ENCODE measurements at regions not wholly inside any gene's neighbourhood (a gene's known extent, or its start where the extent isn't known, plus 50 kb on each side); places are given as distances from the start of the nearest gene placed in this dataset.
"Not testable (repeated sequence)": the region's sequence is repeated elsewhere in the genome, so short reads cannot be mapped to it uniquely, and the experiment has no call there.

DNA sequence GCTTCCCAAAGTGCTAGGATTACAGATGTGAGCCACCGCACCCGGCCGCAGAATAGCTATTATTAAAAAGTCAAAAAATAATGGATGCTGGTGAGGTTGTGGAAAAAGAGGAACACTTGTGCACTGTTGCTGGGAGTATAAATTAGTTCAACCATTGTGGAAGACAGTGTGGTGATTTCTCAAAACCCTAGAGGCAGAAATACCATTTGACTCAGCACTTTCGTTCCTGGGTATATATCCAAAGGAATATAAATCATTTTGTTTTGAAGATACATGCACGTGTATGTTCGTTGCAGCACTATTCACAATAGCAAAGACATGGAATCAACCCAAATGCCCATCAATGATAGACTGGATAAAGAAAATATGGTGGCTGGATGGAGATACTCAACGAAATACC, 132.1 kb upstream of the MED13 start:
- not testable (repeated sequence) for DNase-seq (ENCODE audit: low spot score)

GRCh38 chr17:62196587-62196986, 131.5 kb upstream of the MED13 start:
- not testable (repeated sequence) for DNase-seq (ENCODE audit: low spot score)

DNA sequence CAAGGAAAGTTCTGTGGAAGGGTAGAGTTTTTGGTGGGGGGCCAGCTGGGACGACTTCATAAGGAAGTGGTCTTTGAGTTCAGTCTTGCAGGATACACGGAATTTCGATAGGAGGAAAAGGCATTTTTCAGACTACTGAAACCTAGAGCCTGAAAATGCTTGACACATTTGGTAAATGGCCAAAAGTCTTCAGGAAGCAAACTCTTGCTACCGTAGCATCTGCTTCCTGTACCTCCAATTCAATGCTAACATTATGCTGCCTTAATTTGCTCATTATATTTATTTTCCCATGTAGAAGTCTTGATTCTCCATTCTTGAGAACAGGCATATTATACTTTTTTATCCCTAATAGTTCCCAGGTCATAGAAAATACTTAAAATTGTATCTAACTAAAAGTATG, 129.3 kb upstream of the MED13 start:
- no peak for DNase-seq (ENCODE audit: low spot score)

GRCh38 chr17:62193249-62193648, 128.2 kb upstream of the MED13 start:
- DNase-seq (ENCODE audit: low spot score): no peak

DNA sequence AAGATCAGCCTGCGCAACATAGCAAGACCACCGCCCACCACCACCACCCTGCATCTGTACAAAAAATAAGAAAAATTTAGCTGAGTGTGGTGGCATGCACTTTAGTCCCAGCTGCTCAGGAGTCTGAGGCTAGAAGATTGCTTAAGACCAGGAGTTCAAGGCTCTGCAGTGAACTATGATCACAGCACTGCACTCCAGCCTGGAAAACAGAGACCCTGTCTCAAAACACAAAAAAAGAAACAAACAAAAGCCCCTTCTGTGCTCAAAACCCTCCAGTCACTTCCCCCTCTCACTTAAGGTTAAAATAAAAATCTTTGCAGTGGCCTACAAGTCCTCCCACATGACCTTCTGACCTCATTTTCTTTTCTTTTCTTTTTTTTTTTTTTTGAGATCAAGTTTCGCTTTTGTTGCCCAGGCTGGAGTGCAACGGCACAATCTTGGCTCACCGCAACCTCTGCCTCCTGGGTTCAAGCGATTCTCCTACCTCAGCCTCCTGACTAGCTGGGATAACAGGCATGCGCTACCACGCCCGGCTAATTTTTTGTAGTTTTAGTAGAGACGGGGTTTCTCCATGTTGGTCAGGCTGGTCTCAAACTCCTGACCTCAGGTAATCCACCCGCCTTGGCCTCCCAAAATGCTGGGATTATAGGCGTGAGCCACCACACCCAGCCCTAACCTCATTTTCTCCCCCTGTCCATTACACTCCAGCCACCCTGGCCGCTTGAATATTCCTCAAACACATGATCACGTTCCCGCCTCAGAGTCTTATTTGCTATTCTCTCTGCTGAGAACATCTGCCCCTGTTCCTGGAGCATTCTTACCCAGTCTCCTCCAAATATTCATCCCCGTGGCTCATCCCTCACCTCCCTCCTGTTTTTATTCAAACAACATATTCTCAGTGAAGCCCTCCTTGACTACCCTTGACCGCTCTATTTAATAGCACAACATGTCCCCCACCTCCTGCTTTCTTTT, 126.6 kb upstream of the MED13 start:
- no peak for DNase-seq (ENCODE audit: low spot score)

GRCh38 chr17:62189377-62189776, 124.3 kb upstream of the MED13 start:
- DNase-seq (ENCODE audit: low spot score): no peak

GRCh38 chr17:62188713-62189112, 123.6 kb upstream of the MED13 start:
- no peak for DNase-seq (ENCODE audit: low spot score)

- DNase-seq (ENCODE audit: low spot score): no peak
Measured at GRCh38 chr17:62187681-62188080, 122.6 kb upstream of the MED13 start.

DNA sequence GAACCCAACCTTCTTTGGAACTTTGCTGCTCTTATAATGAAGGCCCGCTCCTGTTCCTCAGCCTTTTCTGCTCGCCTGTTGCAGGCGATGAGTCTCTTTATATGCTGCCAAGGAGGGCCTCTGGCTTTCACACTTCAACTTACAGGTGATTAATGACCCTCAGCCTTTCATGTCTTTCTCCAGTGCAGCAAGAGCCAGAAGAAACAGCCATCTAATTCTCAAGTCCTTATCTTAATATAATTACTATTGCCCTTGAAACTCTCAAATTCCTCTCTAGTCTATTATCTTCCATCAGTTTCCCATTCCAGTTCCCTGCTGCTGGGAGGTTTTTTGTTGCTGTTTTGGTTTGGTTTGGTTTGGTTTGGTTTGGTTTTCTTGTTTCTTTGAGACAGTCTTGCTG, 121.8 kb upstream of the MED13 start:
- peak; percentile 58 for DNase-seq (ENCODE audit: low spot score)

DNA sequence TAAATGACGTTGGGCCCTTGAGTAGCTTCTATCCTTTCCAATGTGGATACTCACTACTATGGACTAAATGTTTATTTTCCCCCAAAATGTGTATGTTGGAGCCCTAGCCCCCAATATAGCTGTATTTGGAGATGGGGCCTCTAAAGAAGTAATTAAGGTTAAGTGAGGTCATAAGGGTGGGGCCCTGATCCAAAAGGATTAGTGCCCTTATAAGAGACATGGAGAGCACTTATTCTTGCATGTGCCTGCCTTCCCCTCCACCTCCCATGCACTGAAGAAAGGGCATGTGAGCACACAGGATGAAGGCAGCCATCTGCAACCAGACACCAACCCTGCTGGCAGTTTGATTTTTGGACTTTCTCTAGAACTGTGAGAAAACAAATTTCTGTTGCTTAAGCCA, 115.7 kb upstream of the MED13 start:
- no peak for DNase-seq (ENCODE audit: low spot score)

DNA sequence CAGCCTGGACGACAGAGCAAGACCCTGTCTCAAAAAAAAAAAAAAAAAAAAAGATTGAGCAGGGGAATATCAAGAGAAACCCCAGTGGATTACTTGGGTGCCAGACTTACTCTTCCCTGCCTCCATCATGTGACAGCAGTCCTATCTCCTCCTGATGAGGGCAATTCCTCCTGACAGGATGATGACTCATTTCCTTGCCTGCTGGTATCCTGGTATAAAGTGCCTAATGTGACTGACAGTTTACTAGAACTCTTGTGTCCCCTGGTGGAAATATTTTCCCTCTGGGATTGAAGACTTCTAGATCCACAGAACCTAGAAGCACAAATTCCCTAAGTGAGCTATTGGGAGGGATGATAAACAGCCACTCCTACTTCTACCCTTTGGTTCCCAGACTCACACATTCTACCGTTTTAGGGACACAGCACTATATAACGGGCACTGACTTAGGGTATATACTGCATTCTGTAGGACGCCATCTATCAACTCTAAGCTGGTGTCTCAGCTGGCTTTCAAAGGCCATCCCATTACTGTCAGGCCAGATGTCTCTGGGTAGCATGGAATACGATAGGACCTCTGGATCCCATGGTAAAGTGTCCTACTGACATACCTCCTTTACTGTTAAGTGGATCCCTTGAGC, 114.6 kb upstream of the MED13 start:
- DNase-seq (ENCODE audit: low spot score): no peak

DNA sequence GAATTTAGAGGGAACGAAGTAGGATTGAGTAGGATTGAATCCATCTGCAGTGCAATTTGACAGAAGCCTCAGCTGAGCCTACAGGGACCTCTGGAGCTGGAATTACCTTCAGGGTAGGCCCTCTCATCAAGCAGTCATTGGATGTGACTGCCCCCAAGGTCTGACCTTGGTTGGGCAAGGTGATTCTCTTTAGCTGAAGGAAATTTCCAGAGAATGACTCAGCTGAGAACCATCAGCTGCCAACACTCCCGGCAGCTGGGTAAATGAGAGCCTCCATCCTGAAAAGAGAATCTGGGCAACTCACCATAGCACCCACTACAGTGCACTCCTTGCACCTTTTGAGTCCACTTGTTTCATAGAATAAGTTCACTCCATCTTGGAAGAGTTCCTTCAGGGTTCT, 113.5 kb upstream of the MED13 start:
- no peak for DNase-seq (ENCODE audit: low spot score)

DNA sequence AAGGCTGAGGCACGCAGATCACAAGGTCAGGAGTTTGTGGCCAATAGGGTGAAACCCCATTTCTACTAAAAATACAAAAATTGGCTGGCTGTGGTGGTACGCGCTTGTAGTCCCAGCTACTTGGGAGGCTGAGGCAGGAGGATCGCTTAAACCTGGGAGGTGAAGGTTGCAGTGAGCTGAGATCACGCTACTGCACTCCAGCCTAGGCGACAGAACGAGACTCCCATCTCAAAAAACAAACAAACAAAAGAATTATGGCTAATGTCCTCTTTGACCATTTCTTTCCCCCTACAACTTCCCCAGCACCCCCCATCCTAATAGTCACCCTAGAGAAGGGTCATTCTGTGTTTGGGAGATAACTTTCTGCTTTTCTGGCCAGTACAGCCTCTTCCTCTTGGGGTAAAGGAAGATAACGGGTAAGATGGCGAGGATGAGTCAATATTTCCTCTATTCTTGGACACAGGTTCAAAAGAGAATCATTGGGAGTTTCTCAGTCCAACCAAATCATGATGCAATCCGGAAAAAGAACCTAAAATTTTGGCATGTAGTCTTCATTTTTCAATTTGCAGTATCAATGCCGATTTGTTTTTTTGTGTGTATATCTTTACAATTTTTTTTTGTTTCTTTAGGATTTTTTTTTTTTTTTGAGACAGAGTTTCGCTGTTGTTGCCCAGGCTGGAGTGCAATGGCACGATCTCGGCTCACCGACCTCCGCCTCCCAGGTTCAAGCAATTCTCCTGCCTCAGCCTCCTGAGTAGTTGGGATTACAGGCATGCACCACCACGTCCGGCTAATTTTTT, 107.6 kb upstream of the MED13 start:
- no peak for DNase-seq (ENCODE audit: low spot score)

DNA sequence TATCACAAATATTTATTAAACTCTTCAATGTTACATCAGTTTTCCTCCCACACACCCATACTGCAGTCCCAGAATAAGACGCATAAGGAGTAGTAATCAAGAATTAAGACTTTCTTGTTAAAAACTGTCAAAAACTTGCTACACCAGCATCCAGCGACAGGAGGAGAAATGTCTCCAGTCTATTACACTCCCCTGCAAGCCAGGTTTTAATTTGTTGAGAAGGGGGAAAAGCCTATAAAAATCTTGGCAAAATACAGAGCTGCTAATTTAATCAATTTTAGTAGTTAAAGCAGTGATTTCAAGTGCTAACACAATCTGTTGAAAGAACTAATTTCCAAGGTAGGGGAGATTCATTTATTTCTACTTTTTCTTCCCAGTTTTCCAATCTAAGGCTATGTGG, 102.0 kb upstream of the MED13 start:
- no peak for DNase-seq (ENCODE audit: low spot score)

- no peak for DNase-seq (ENCODE audit: low spot score)
Measured at GRCh38 chr17:62164747-62165722, 100.0 kb upstream of the MED13 start.

DNA sequence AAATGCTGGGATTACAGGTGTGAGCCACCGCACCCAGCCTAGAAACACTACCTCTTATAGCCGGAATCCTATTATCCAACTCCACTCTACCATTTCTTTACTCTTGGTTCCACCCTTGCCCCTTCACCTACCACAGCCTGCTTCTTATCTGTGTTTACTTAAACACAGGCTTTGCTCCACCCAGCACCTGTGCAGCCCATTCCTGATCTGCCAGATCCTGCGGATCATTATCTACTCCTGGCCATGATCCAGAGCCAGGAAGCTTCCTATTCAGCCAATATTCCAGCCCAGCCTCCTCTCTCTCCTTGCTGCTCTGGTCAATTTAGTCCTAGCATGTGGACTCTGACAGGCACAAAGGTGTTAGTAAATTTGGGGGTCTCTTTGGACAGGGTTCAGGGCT, 98.8 kb upstream of the MED13 start:
- DNase-seq (ENCODE audit: low spot score): no peak

GRCh38 chr17:62162898-62163297, 97.8 kb upstream of the MED13 start:
- no peak for DNase-seq (ENCODE audit: low spot score)

DNA sequence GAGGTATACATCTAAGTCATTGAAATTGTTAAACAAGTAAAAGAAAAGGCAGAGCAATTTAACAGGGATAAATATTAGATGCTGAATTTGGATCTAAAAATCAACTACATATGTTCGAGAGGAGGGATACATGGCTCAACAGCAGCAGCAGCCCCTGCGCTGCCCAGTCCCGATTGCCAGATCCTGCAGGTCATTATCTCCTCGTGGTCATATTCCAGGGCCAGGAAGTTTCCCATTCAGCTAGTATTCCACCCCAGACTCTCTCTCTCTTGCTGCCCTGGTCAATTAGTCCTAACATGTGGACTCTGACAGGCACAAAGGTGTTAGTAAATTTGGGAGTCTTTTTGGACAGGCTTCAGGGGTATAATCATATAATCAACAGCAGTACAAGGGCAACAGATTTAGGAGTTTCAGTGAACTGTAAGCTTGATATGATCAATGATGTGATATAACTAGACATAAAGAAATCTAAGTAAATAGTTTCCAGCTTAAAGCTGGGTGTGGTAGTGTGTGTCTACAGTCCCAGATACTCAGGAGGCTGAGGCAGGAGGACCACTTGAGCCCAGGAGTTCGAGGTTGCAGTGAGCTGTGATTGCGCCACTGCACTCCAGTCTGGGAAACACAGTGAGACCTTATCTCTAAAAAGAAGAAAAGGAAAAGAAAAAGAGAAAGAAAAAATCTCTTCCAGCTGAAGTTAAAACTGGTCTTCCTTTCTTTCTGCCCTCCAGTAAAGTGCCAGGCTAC, 96.5 kb upstream of the MED13 start:
- DNase-seq (ENCODE audit: low spot score): no peak

DNA sequence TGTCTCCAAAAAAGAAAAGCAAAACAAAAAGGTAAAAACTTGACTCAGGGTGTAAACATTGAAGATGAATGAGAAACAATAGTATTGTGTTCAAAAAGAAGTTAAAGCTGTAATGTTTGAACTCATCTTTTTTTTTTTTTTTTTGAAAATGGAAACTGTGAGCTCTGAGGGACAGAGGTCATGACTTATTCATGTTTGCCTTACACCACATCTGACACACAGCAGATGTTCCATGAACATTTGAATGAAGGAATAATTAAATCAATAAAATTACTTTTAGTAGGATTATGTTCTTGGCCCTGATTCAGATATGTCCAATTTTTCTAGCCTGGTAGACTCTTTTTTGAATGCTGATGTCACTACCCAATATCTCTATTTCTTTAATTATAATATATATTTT, 95.7 kb upstream of the MED13 start:
- DNase-seq (ENCODE audit: low spot score): no peak

- no peak for DNase-seq (ENCODE audit: low spot score)
Measured at GRCh38 chr17:62159994-62160393, 94.9 kb upstream of the MED13 start.
